ENCODE measurements at regions not wholly inside any gene's neighbourhood (a gene's known extent, or its start where the extent isn't known, plus 50 kb on each side); places are given as distances from the start of the nearest gene placed in this dataset.

GRCh38 chr14:41355866-41356265, 250.8 kb upstream of the LRFN5 start:
- TF ChIP-seq CTCF (conservative IDR thresholded peaks at IDR 0.05) (no peak), ZFX (IDR thresholded peaks at IDR 0.05) (no peak)

Data from C4-2B (cell line).